AG09309 (cell line): ENCODE measurements at regions not wholly inside any gene's neighbourhood (a gene's known extent, or its start where the extent isn't known, plus 50 kb on each side); places are given as distances from the start of the nearest gene placed in this dataset.

ENCODE experiments used
- DNase-seq: peaks from one replicate; pipeline ENCODE4 v3.0.0-alpha.2; 2010; ENCODE audit warnings: low read depth
- H3K4me3 ChIP-seq: 2 replicates; pipeline ENCODE4 v1.5.1; 2011; ENCODE audit warnings: mild to moderate bottlenecking, low read depth, low read length, moderate library complexity; ENCODE audit not compliant: control insufficient read depth
- CTCF ChIP-seq: IDR thresholded peaks from 2 replicates; pipeline ENCODE4 v1.5.1; 2011; ENCODE audit warnings: mild to moderate bottlenecking, low read depth, low read length, inconsistent platforms; ENCODE audit not compliant: insufficient read depth, control insufficient read depth; ENCODE audit errors: missing control alignments

- DNase-seq: no peak
- H3K4me3 ChIP-seq: no peak overlapping the region
- TF ChIP-seq CTCF: no peak
Measured at GRCh38 chr2:19029655-19030054, 328.8 kb downstream of the OSR1 start.

DNA sequence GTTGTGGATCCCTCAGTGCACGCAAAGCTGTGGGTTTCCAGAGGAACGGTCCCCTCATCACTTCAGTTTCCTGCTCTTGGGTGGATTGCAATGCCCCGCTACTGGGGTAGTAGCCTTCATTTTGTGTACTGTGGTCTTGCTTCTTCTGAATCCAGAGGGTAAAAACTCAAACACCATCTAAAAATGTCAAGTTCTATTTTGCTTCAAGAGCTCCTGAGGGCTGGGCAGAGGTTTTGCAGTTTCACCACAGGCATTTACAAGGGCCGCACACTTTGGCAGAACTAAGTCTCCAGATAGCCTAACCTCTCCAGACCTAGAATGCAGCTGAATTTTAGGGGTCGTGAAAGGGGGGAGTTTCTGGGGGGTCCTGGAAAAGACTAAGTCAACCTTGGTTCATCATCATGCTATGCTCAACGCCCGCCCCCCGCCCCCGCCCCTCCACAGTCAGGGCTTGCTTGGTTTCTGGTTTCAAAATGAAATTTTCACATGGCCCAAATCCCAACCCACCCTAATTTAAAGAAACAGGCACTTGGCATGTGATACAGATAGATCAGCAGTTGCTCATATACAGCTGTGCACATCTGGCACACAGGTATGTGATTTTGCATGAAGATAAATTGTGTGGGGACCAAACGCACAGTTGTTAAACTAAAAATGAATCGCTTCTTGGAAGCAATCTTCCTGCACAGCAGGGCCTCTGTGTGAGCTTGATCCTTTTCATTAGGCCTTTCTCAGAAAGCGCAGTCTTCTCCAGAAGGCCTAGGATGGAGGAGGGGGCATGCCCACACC lies 329.6 kb downstream of the OSR1 start:
- TF ChIP-seq CTCF: no peak
- DNase-seq: no peak
- no peak overlapping the region for H3K4me3 ChIP-seq

DNA sequence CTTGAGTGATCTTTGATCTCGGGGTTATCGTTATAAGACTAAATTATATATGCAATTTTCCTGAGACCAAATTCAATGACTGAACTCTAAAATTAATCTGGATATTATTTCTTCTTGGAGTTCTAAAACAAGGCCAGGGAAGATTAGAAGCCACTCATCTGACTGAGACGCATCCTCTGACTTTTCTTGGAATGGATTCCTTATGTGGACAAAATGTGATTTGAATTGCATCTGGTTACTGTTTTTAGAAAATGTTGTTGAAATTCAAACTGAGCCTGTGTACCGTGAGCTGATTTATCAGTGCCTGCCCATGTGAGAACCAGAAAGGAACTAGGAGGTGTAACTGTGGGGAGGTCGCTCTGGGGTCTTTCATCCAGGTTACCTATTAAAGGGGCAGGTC lies 330.8 kb downstream of the OSR1 start:
- no peak for DNase-seq
- TF ChIP-seq CTCF: no peak
- no peak overlapping the region for H3K4me3 ChIP-seq

DNA sequence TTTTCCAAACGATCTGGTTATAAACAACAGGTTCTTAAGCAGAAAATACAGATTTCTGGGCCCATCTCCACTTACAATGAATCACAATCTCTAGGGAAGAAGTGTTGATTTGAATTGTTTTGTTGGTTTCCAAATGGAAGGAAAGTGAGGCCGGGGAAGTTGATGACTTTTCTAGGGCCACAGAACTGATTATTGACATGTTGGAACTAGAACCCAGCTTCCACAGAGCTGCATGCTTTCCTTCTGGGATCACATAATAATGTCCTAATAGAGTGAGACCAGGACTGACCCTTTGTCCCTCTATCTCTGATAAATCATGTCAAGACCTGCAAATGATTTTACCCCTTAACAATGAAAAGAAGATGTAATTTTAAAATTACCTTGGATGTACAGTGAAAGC lies 332.2 kb downstream of the OSR1 start:
- DNase-seq: no peak
- H3K4me3 ChIP-seq: no peak overlapping the region
- no peak for TF ChIP-seq CTCF

DNA sequence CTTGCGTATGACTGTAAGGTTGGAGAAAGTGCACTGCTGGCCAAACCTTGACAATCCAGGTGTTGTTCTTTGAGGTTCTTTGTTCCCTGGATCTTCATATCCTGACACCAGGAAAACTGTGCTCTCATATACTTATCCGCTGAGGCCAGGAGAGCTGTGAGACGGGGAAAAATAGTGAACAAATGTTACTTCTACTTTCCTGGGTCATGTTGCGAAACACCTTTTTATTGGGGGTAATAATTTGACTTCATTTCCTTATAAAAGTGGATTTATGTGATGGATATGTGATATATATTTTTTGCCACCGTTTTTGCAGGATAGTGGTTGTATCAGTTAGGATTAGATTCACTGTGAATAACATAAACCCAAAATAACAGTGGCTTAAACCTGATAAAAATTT lies 336.1 kb downstream of the OSR1 start:
- no peak for TF ChIP-seq CTCF
- no peak overlapping the region for H3K4me3 ChIP-seq
- no peak for DNase-seq

DNA sequence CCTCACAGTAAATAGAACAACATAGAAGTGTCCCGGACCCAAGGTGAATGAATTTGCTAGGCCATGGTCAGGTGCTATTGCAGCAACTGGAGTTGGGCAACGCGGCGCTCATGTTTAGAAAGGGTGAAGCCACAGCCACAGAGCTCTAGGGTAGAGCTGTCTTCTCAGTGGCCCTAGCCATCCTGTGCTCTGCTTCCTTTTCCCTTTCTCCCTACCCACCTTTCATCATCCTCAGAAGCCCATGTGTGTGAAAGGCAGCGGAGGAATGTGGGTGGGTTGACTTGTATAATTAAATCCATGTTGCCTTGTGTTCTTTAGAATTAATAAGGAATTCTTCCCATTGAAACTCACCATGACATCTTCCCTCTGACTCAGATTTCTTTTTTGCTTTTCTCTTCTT lies 336.7 kb downstream of the OSR1 start:
- TF ChIP-seq CTCF: no peak
- peak; percentile 91 for DNase-seq
- no peak overlapping the region for H3K4me3 ChIP-seq
